ENCODE measurements at regions not wholly inside any gene's neighbourhood (a gene's known extent, or its start where the extent isn't known, plus 50 kb on each side); places are given as distances from the start of the nearest gene placed in this dataset.
"Not testable (repeated sequence)": the region's sequence is repeated elsewhere in the genome, so short reads cannot be mapped to it uniquely, and the experiment has no call there.

GRCh38 chr17:68768804-68769203 is 167.6 kb upstream of the FAM20A start:
- DNase-seq (ENCODE audit: extremely low read depth, low read depth), result no peak
- TF ChIP-seq CTCF (IDR thresholded peaks at IDR 0.05; ENCODE audit: low read depth, low read length), result no peak

- no peak for TF ChIP-seq CTCF (IDR thresholded peaks at IDR 0.05; ENCODE audit: low read depth, low read length)
- no peak for DNase-seq (ENCODE audit: extremely low read depth, low read depth)
Observed at GRCh38 chr17:68766640-68767039, 165.5 kb upstream of the FAM20A start.

- TF ChIP-seq CTCF (IDR thresholded peaks at IDR 0.05; ENCODE audit: low read depth, low read length), result no peak
- DNase-seq (ENCODE audit: extremely low read depth, low read depth), result no peak
Observed at GRCh38 chr17:68763562-68763961, 162.4 kb upstream of the FAM20A start.

- no peak for TF ChIP-seq CTCF (IDR thresholded peaks at IDR 0.05; ENCODE audit: low read depth, low read length)
- DNase-seq (ENCODE audit: extremely low read depth, low read depth), result no peak
Observed at GRCh38 chr17:68762911-68763310, 161.7 kb upstream of the FAM20A start.

- no peak for TF ChIP-seq CTCF (IDR thresholded peaks at IDR 0.05; ENCODE audit: low read depth, low read length)
- DNase-seq (ENCODE audit: extremely low read depth, low read depth), result no peak
Observed at GRCh38 chr17:68760141-68760475, 158.9 kb upstream of the FAM20A start.

- TF ChIP-seq CTCF (IDR thresholded peaks at IDR 0.05; ENCODE audit: low read depth, low read length), result peak; percentile 98
- DNase-seq (ENCODE audit: extremely low read depth, low read depth), result peak; percentile 85
Observed at GRCh38 chr17:68759343-68760140, 158.4 kb upstream of the FAM20A start.

GRCh38 chr17:68759002-68759342 is 157.8 kb upstream of the FAM20A start:
- no peak for DNase-seq (ENCODE audit: extremely low read depth, low read depth)
- no peak for TF ChIP-seq CTCF (IDR thresholded peaks at IDR 0.05; ENCODE audit: low read depth, low read length)

- DNase-seq (ENCODE audit: extremely low read depth, low read depth), result not testable (repeated sequence)
Observed at GRCh38 chr17:68757866-68758757, 156.9 kb upstream of the FAM20A start.
